IMR-90 (cell line): ENCODE measurements at regions not wholly inside any gene's neighbourhood (a gene's known extent, or its start where the extent isn't known, plus 50 kb on each side); places are given as distances from the start of the nearest gene placed in this dataset.

ENCODE experiments used
- ATAC-seq: fragments of 200-7000 bp; cut with Tn5 transposase; 2 replicates; pipeline ENCODE4 v1.9.1; 2020; ENCODE audit warnings: low read depth, mild to moderate bottlenecking, moderate library complexity
- BruUV-seq: library from RNA; stranded (reverse); fragments of 400-500 nt; replicated peaks from 2 replicates; lab custom pipeline; 2021; lab: Mats Ljungman, UMichigan
- CTCF ChIA-PET: fragments of 300-600 bp; formaldehyde crosslinking; extraction: SDS; loops from one replicate; lab custom pipeline; 2021; ENCODE audit warnings: antibody characterized with exemption; lab: Yijun Ruan, JAX
- POLR2A ChIA-PET: fragments of 300-600 bp; sonication (Branson Sonifier 250); formaldehyde crosslinking; loops from one replicate; lab custom pipeline; 2022; ENCODE audit warnings: antibody characterized with exemption; ENCODE audit not compliant: unreplicated experiment; lab: Charles Lee
- DNase-seq: peaks from one replicate; pipeline ENCODE4 v3.0.0; 2013
- H2AFZ ChIP-seq: replicated peaks from 2 replicates; pipeline ENCODE3; 2013; ENCODE audit warnings: low read length, mild to moderate bottlenecking; ENCODE audit not compliant: poor library complexity
- H2AK5ac ChIP-seq: 2 replicates; pipeline ENCODE4 v1.6.1; 2013; ENCODE audit warnings: low read depth, low read length, inconsistent platforms
- H2AK9ac ChIP-seq: replicated peaks from 2 replicates; pipeline ENCODE3; 2013; ENCODE audit warnings: mild to moderate bottlenecking, low read depth, low read length, moderate library complexity; ENCODE audit not compliant: poor library complexity
- H2BK120ac ChIP-seq: 2 replicates; pipeline ENCODE4 v1.6.1; 2013; ENCODE audit warnings: low read depth, low read length, inconsistent platforms
- H2BK15ac ChIP-seq: 3 replicates; pipeline ENCODE4 v1.6.1; 2013; ENCODE audit warnings: low read depth, low read length, inconsistent platforms
- H2BK20ac ChIP-seq: 2 replicates; pipeline ENCODE4 v1.6.1; 2013; ENCODE audit warnings: low read depth, mild to moderate bottlenecking, inconsistent platforms, low read length, moderate library complexity
- H2BK5ac ChIP-seq: 2 replicates; pipeline ENCODE4 v1.6.1; 2013; ENCODE audit warnings: mild to moderate bottlenecking, low read depth, low read length, inconsistent platforms; ENCODE audit not compliant: poor library complexity, severe bottlenecking
- H3K14ac ChIP-seq: replicated peaks from 2 replicates; pipeline ENCODE4 v1.6.1; 2013; ENCODE audit warnings: low read depth, low read length, inconsistent platforms
- H3K18ac ChIP-seq: 2 replicates; pipeline ENCODE4 v1.6.1; 2013; ENCODE audit warnings: low read depth, low read length, control low read depth
- H3K23ac ChIP-seq: 2 replicates; pipeline ENCODE4 v1.6.1; 2013; ENCODE audit warnings: low read depth, low read length, inconsistent platforms
- H3K27ac ChIP-seq: 2 replicates; pipeline ENCODE4 v1.5.1; 2013; ENCODE audit warnings: mild to moderate bottlenecking, control low read depth, low read length; ENCODE audit not compliant: insufficient read depth
- H3K27me3 ChIP-seq: 2 replicates; pipeline ENCODE4 v1.6.1; 2013; ENCODE audit warnings: low read length; ENCODE audit not compliant: control insufficient read depth, insufficient read depth
- H3K36me3 ChIP-seq: 2 replicates; pipeline ENCODE4 v1.6.1; 2013; ENCODE audit warnings: low read length, mixed read lengths; ENCODE audit not compliant: control insufficient read depth, insufficient read depth
- H3K4ac ChIP-seq: 2 replicates; pipeline ENCODE4 v1.6.1; 2013; ENCODE audit warnings: low read depth, low read length, inconsistent platforms
- H3K4me1 ChIP-seq: 2 replicates; pipeline ENCODE4 v1.6.1; 2013; ENCODE audit warnings: low read length, mixed read lengths; ENCODE audit not compliant: control insufficient read depth, insufficient read depth
- H3K4me2 ChIP-seq: 2 replicates; pipeline ENCODE4 v1.6.1; 2013; ENCODE audit warnings: low read depth, mild to moderate bottlenecking, control low read depth, low read length, moderate library complexity
- H3K4me3 ChIP-seq: 2 replicates; pipeline ENCODE4 v1.5.1; 2013; ENCODE audit warnings: low read depth, mild to moderate bottlenecking, control low read depth, low read length, moderate library complexity; ENCODE audit not compliant: insufficient read depth
- H3K56ac ChIP-seq: 2 replicates; pipeline ENCODE4 v1.6.1; 2013; ENCODE audit warnings: low read length, inconsistent platforms; ENCODE audit not compliant: insufficient read depth; ENCODE audit errors: extremely low read depth
- H3K79me1 ChIP-seq, 2 experiments: 2 replicates each; pipeline ENCODE4 v1.6.1; 2013; ENCODE audit warnings: low read length in 2 of 2, inconsistent platforms in 1 of 2, low read depth in 1 of 2
- H3K9ac ChIP-seq: 2 replicates; pipeline ENCODE4 v1.6.1; 2013; ENCODE audit warnings: low read depth, low read length, control low read depth
- H3K9me1 ChIP-seq: 2 replicates; pipeline ENCODE4 v1.6.1; 2013; ENCODE audit warnings: low read length, inconsistent platforms; ENCODE audit not compliant: insufficient read depth
- H3K9me3 ChIP-seq: 2 replicates; pipeline ENCODE4 v1.6.1; 2013; ENCODE audit warnings: low read length; ENCODE audit not compliant: control insufficient read depth, insufficient read depth
- H4K20me1 ChIP-seq: 2 replicates; pipeline ENCODE4 v1.6.1; 2013; ENCODE audit warnings: low read length, inconsistent platforms; ENCODE audit not compliant: insufficient read depth
- H4K5ac ChIP-seq: 2 replicates; pipeline ENCODE4 v1.6.1; 2013; ENCODE audit warnings: mild to moderate bottlenecking, low read depth, low read length, control low read depth
- H4K8ac ChIP-seq, 2 experiments: 2 replicates each; pipeline ENCODE4 v1.6.1; 2013; ENCODE audit warnings: low read depth in 2 of 2, low read length in 2 of 2, control low read depth in 1 of 2, inconsistent platforms in 1 of 2
- H4K91ac ChIP-seq: 2 replicates; pipeline ENCODE4 v1.6.1; 2013; ENCODE audit warnings: low read depth, low read length, inconsistent platforms; ENCODE audit not compliant: insufficient read depth
- USF2 ChIP-seq: fragments of 150-350 bp; IDR thresholded peaks from 2 replicates; pipeline ENCODE4 v1.6.1; 2017; ENCODE audit warnings: mild to moderate bottlenecking, antibody characterized with exemption, low read length, low read depth
- WGBS, 2 experiments: methylation state at CpG; one replicate each; pipeline versions ENCODE4 v1.1.5 to v1.1.7; 2013; ENCODE audit warnings: missing lambda C conversion rate in 2 of 2; ENCODE audit not compliant: insufficient read length in 1 of 2; ENCODE audit errors: extremely low coverage in 2 of 2; 5-methylcytosine and 5-hydroxymethylcytosine counted together
- dilution Hi-C: fragments of 300-500 bp; cut with HindIII; formaldehyde crosslinking; loops from one replicate; pipeline ENCODE4 v1.14.3; 2018; ENCODE audit warnings: low sequenced_read_pairs; ENCODE audit not compliant: unreplicated experiment
- in situ Hi-C: fragments of 300-500 bp; cut with MboI; formaldehyde crosslinking; loops from 3 replicates; pipeline ENCODE4 v1.14.3; 2019; ENCODE audit warnings: low sequenced_read_pairs, inconsistent platforms, mixed read lengths
- intact Hi-C: fragments of 100-400 bp; cut with micrococcal nuclease; formaldehyde crosslinking; loops from 2 replicates; pipeline ENCODE4 v1.10.0; 2022

- no peak overlapping the region for H3K4ac ChIP-seq
- H2BK5ac ChIP-seq: no peak overlapping the region
- H2BK20ac ChIP-seq: no peak overlapping the region
- no peaks in the 10 kb centered on the region for H3K9me3 ChIP-seq
- no peak overlapping the region for H2BK120ac ChIP-seq
- dilution Hi-C loops (no loop called here), intact Hi-C loops (no loop called here), in situ Hi-C loops (no loop called here)
- H3K9ac ChIP-seq: no peak overlapping the region
- CTCF ChIA-PET: no interaction called here
- H2AFZ ChIP-seq: no peak overlapping the region
- H3K4me3 ChIP-seq: no peak overlapping the region
- H3K56ac ChIP-seq: no peak overlapping the region
- H2BK15ac ChIP-seq: no peak overlapping the region
- no peak overlapping the region for H3K27ac ChIP-seq
- H3K9me1 ChIP-seq: no peaks in the 10 kb centered on the region
- no peaks in the 10 kb centered on the region for H3K4me1 ChIP-seq
- no TSS peak for BruUV-seq
- no peak overlapping the region for H3K23ac ChIP-seq
- no peak overlapping the region for H4K91ac ChIP-seq
- H3K14ac ChIP-seq: no peak overlapping the region
- no peak for TF ChIP-seq USF2
- no peaks in the 10 kb centered on the region for H3K36me3 ChIP-seq
- no peak overlapping the region for H3K4me2 ChIP-seq
- no peak for ATAC-seq
- no peak for DNase-seq
- no peak overlapping the region for H4K5ac ChIP-seq
- H4K8ac ChIP-seq: no peak overlapping the region
- H3K27me3 ChIP-seq: no peaks in the 10 kb centered on the region; the same call in 1 of the 2 replicates
- no peak overlapping the region for H2AK9ac ChIP-seq
- POLR2A ChIA-PET: no interaction called here
- no peak overlapping the region for H3K18ac ChIP-seq
- no peak overlapping the region for H2AK5ac ChIP-seq
- H3K79me1 ChIP-seq: no peaks in the 10 kb centered on the region
- no peaks in the 10 kb centered on the region for H4K20me1 ChIP-seq
- no CpG with 5 or more reads among the region's 4 CpGs for WGBS, 2 experiments
Measured at GRCh38 chr14:36021591-36022320, 154.8 kb downstream of the PTCSC3 start.
